WTC11 (cell line): ENCODE measurements at regions not wholly inside any gene's neighbourhood (a gene's known extent, or its start where the extent isn't known, plus 50 kb on each side); places are given as distances from the start of the nearest gene placed in this dataset.
A peak's percentile ranks its signal among the peaks of the same experiment; 100 is the strongest.

ENCODE experiments used
- ATAC-seq: fragments of 200-7000 bp; cut with Tn5 transposase; 2 replicates; pipeline ENCODE4 v1.10.0; 2021; ENCODE audit warnings: mild to moderate bottlenecking, moderate library complexity
- CTCF ChIA-PET: fragments of 300-600 bp; sonication (Branson Sonifier 250); formaldehyde crosslinking; loops from one replicate; lab custom pipeline; 2021; ENCODE audit warnings: antibody characterized with exemption; lab: Charles Lee
- POLR2A ChIA-PET: fragments of 350-600 bp; sonication (Branson Sonifier 250); formaldehyde crosslinking; loops from one replicate; lab custom pipeline; 2021; ENCODE audit warnings: antibody characterized with exemption; lab: Charles Lee
- DNase-seq: peaks from one replicate; pipeline ENCODE4 v3.0.0; 2021; ENCODE audit warnings: low spot score
- H3K27ac Mint-ChIP-seq: 2 replicates; pipeline ENCODE4 v1.8.0; 2021; ENCODE audit warnings: mixed read lengths
- H3K27me3 Mint-ChIP-seq: 2 replicates; pipeline ENCODE4 v1.8.0; 2021; ENCODE audit warnings: low read depth, mild to moderate bottlenecking, moderate library complexity, mixed read lengths
- H3K36me3 Mint-ChIP-seq: 2 replicates; pipeline ENCODE4 v1.8.0; 2021; ENCODE audit warnings: mixed read lengths
- H3K4me1 Mint-ChIP-seq: 2 replicates; pipeline ENCODE4 v1.8.0; 2022; ENCODE audit warnings: mixed read lengths
- H3K4me3 Mint-ChIP-seq: 2 replicates; pipeline ENCODE4 v1.8.0; 2021; ENCODE audit warnings: mild to moderate bottlenecking, moderate library complexity, mixed read lengths
- H3K9me3 Mint-ChIP-seq: 2 replicates; pipeline ENCODE4 v1.8.0; 2021; ENCODE audit warnings: mixed read lengths
- CDX4 ChIP-seq: fragments of 250-450 bp; sonication (Bioruptor Pico); IDR thresholded peaks from 2 replicates; pipeline ENCODE4 v1.9.0; 2021; ENCODE audit warnings: moderate library complexity, mild to moderate bottlenecking, inconsistent platforms, borderline replicate concordance
- E2F1 ChIP-seq: sonication (generic); formaldehyde crosslinking; IDR thresholded peaks from 2 replicates; pipeline ENCODE4 v1.8.0; 2022; ENCODE audit warnings: mild to moderate bottlenecking, missing genetic modification reagents
- ERG ChIP-seq: fragments of 250-450 bp; sonication (Bioruptor Pico); IDR thresholded peaks from 2 replicates; pipeline ENCODE4 v1.8.0; 2021; ENCODE audit warnings: mild to moderate bottlenecking
- FOXK1 ChIP-seq: sonication (generic); formaldehyde crosslinking; IDR thresholded peaks from 2 replicates; pipeline ENCODE4 v1.8.0; 2022; ENCODE audit warnings: mild to moderate bottlenecking, moderate library complexity, missing genetic modification reagents
- MYBL2 ChIP-seq: sonication (generic); formaldehyde crosslinking; IDR thresholded peaks from 2 replicates; pipeline ENCODE4 v1.8.1; 2023; ENCODE audit warnings: mild to moderate bottlenecking, moderate library complexity, missing genetic modification reagents
- NFATC4 ChIP-seq: fragments of 250-450 bp; sonication (Bioruptor Pico); IDR thresholded peaks from 2 replicates; pipeline ENCODE4 v1.9.0; 2021; ENCODE audit warnings: mild to moderate bottlenecking
- NFE2L1 ChIP-seq: sonication (generic); formaldehyde crosslinking; IDR thresholded peaks from 2 replicates; pipeline ENCODE4 v1.8.1; 2023; ENCODE audit warnings: missing genetic modification reagents
- NFYB ChIP-seq: sonication (generic); formaldehyde crosslinking; conservative IDR thresholded peaks from 2 replicates; pipeline ENCODE4 v1.8.0; 2022; ENCODE audit warnings: low read depth, missing genetic modification reagents
- PRRX2 ChIP-seq: fragments of 250-450 bp; sonication (Bioruptor Pico); IDR thresholded peaks from 2 replicates; pipeline ENCODE4 v1.8.0; 2021; ENCODE audit warnings: mild to moderate bottlenecking
- SMAD3 ChIP-seq: sonication (generic); formaldehyde crosslinking; IDR thresholded peaks from 2 replicates; pipeline ENCODE4 v1.8.0; 2022; ENCODE audit warnings: missing genetic modification reagents, mild to moderate bottlenecking, borderline replicate concordance
- SP1 ChIP-seq: sonication (generic); formaldehyde crosslinking; conservative IDR thresholded peaks from 2 replicates; pipeline ENCODE4 v1.8.1; 2022; ENCODE audit warnings: missing genetic modification reagents
- TEAD1 ChIP-seq: sonication (generic); formaldehyde crosslinking; IDR thresholded peaks from 2 replicates; pipeline ENCODE4 v1.8.0; 2022; ENCODE audit warnings: mild to moderate bottlenecking, missing genetic modification reagents
- ZNF263 ChIP-seq: sonication (generic); formaldehyde crosslinking; IDR thresholded peaks from 2 replicates; pipeline ENCODE4 v1.8.1; 2022; ENCODE audit warnings: low read depth, mild to moderate bottlenecking, moderate library complexity, missing genetic modification reagents
- ZNF281 ChIP-seq: sonication (generic); formaldehyde crosslinking; IDR thresholded peaks from 2 replicates; pipeline ENCODE4 v1.8.0; 2023; ENCODE audit warnings: mild to moderate bottlenecking, missing genetic modification reagents
- ZNF396 ChIP-seq: fragments of 250-450 bp; sonication (Bioruptor Pico); IDR thresholded peaks from 2 replicates; pipeline ENCODE4 v1.8.0; 2021; ENCODE audit warnings: mild to moderate bottlenecking, moderate library complexity, borderline replicate concordance
- ZSCAN18 ChIP-seq: fragments of 250-450 bp; sonication (Bioruptor Pico); IDR thresholded peaks from 2 replicates; pipeline ENCODE4 v2.1.2; 2022; ENCODE audit warnings: mild to moderate bottlenecking, moderate library complexity
- TF ChIP-seq, protein P1 (sequence below): sonication (generic); formaldehyde crosslinking; IDR thresholded peaks from 2 replicates; pipeline ENCODE4 v1.8.1; 2022; ENCODE audit warnings: mild to moderate bottlenecking, missing genetic modification reagents, moderate library complexity, borderline replicate concordance
- TF ChIP-seq, protein P2 (sequence below): sonication (generic); formaldehyde crosslinking; conservative IDR thresholded peaks from 2 replicates; pipeline ENCODE4 v1.8.1; 2022; ENCODE audit warnings: mild to moderate bottlenecking, missing genetic modification reagents

- DNase-seq (no peak), ATAC-seq (peak; percentile 48; the same call in 1 of the 2 replicates)
- POLR2A ChIA-PET: no interaction called here
- Mint-ChIP-seq H3K4me1 (peaks cover 31% of the 10 kb centered on the region), H3K27ac (no peak overlapping the region), H3K4me3 (no peak overlapping the region), H3K9me3 (peaks cover 3% of the 10 kb centered on the region), H3K36me3 (no peaks in the 10 kb centered on the region), H3K27me3 (no peaks in the 10 kb centered on the region)
- TF ChIP-seq SMAD3 (CRISPR knock-in tag) (no peak), ZNF396 (CRISPR knock-in tag) (no peak), TEAD1 (CRISPR knock-in tag) (no peak), ZNF281 (CRISPR knock-in tag) (no peak), FOXK1 (CRISPR knock-in tag) (no peak), MYBL2 (CRISPR knock-in tag) (no peak), ZSCAN18 (no peak), PRRX2 (CRISPR knock-in tag) (no peak), ZNF263 (CRISPR knock-in tag) (no peak), CDX4 (CRISPR knock-in tag) (no peak), E2F1 (no peak), NFATC4 (CRISPR knock-in tag) (no peak), NFYB (no peak), ERG (no peak), SP1 (CRISPR knock-in tag) (no peak), NFE2L1 (CRISPR knock-in tag) (no peak)
- TF ChIP-seq, protein P1, sequence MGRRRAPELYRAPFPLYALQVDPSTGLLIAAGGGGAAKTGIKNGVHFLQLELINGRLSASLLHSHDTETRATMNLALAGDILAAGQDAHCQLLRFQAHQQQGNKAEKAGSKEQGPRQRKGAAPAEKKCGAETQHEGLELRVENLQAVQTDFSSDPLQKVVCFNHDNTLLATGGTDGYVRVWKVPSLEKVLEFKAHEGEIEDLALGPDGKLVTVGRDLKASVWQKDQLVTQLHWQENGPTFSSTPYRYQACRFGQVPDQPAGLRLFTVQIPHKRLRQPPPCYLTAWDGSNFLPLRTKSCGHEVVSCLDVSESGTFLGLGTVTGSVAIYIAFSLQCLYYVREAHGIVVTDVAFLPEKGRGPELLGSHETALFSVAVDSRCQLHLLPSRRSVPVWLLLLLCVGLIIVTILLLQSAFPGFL: no peak
- TF ChIP-seq, protein P2, sequence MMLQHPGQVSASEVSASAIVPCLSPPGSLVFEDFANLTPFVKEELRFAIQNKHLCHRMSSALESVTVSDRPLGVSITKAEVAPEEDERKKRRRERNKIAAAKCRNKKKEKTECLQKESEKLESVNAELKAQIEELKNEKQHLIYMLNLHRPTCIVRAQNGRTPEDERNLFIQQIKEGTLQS: no peak
- CTCF ChIA-PET: interaction anchor here (0.9 to 2.0 kb wide), 6 partner anchors 26 to 182 kb away, joined by 3 to 13 read pairs (median 5); no protein-coding TSS in a partner anchor
Observed at GRCh38 chr11:116033931-116034553, 529.8 kb upstream of the CADM1 start.
